Stimulated activated CD4-positive, alpha-beta T cell treated with anti-CD3 and anti-CD28 coated beads, TNF-alpha, amount 100 ng/mL, for 48 hours (primary cell): ENCODE measurements at regions not wholly inside any gene's neighbourhood (a gene's known extent, or its start where the extent isn't known, plus 50 kb on each side); places are given as distances from the start of the nearest gene placed in this dataset.

Experiments used
- DNase-seq, 3 donors: peaks; one replicate each; pipeline ENCODE4 v3.0.0-alpha.2; 2020; ENCODE audit warnings: low read depth in 3 of 3

DNA sequence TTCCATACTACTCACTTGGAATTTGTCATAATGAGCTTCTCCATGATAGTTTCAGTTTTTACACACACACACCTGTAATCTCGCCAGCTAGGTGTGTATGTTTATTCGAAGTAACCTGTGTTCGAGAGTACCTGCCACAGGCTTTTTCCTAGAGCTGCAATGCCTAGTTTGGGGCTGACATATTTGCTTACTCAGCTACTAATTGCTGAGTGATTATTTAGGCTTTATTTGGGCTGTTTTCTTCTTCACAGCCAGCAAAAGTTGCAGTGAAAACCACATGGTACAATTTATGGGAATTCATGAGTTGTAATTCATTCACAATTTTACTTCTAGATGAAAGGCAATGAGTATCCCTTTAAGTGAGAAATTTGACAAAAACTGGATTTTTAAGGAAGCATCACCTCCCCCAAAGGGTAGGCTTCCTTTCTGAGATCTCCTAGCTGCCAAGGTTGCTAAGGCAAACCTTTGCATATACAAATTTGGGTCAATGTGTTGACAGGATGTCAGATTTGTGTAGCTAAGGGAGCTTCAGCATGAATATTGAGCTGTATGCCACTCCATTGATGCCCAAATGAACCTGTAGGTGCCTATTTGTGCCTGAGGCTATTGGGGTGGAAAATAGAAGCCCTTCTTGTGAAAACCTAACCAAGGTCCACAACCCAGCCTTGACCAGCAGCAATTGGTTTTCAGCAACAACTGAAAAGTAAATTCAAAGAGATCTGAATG, 108.7 kb upstream of the OTX2 start:
- no peak for DNase-seq

DNA sequence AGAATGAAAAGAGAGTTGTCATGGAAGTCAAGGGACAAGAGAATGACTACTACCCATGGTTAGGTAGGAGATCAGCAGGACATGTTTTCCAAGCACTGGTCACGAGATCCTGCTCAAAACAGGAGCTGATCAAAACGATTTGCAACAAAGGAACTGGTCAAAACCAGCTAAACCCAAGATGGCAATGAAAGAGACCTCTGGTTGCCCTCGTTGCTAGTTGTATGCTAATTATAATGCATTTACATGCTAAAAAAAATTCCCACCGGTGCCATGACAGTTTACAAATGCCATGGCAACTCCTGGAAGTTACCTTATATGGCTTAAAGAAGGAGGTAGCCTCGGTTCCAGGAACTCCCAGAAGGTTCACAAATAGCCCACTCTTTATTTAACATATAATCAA, 95.0 kb upstream of the OTX2 start:
- DNase-seq: no peak

DNA sequence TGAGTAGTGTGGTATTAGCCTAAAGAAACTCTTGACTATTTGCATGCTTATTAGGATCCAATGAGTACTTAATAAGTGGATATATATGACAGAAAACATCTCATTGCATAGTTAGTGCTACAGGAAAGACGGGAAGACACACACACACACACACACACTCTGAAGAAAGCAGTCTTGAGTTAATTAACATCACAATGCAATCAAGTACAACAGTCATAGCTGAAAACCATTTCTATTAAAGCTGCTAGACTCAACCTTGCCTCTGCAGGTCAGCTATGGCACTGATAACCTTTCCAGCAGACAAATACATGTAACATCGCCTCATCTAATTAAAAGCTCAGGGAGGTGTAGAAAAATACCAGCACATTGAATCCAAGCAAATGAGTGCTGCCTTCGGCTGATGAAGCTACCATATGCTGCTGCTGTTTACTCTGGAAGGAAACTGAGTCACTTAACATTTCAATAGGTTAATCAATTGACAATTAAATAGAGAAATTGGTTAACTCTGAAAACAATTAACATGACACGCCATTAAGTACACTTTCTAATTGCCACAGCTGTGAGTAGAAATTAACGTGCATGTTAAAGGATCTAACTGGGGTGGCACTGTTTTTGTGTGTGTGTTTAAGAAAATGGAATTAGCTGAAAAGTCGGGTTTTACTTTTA, 93.2 kb upstream of the OTX2 start:
- no peak for DNase-seq

GRCh38 chr14:56902385-56902784, 92.1 kb upstream of the OTX2 start:
- DNase-seq: no peak

DNA sequence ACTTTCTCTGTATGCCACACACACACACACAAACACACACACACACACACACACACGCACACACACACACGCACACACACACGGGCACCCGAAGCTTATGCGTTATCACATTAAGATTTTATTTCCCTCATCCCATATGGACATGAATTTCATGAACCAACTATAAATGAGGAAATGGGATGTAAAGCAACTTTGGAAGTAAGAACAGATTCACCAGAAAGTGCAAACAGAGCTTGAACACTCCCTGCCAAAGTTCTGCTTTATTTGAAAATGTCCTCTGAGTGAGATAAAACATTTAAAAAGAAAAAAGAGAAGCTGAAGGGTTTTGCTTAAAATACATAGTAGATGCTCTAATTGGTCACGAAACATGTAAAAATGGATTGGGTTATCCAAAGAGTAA, 90.4 kb upstream of the OTX2 start:
- DNase-seq: no peak

- DNase-seq: no peak
Observed at GRCh38 chr14:56899829-56900228, 89.5 kb upstream of the OTX2 start.

- DNase-seq: no peak
Observed at GRCh38 chr14:56896922-56897321, 86.6 kb upstream of the OTX2 start.

DNA sequence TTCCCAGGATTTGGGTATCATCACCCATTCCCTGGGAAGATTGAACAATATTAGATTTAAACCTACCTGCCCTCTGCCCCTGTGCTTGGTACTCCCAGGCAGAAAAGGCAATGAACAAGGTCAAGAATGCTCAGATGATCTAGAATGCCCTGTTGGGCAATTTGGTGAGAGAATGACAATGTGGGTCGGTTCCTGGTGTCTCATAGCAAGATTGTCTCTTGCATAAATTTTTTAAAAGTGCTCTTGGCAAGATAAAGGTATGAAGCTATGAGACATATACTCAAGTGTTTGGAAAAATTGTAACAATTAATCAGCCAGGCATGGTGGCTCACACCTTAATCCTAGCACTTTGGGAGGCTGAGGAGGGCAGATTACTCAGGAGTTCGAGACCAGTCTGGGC, 86.0 kb upstream of the OTX2 start:
- DNase-seq: no peak

GRCh38 chr14:56895154-56895553, 84.9 kb upstream of the OTX2 start:
- DNase-seq: no peak

- DNase-seq: no peak
Observed at GRCh38 chr14:56894591-56894991, 84.3 kb upstream of the OTX2 start.

DNA sequence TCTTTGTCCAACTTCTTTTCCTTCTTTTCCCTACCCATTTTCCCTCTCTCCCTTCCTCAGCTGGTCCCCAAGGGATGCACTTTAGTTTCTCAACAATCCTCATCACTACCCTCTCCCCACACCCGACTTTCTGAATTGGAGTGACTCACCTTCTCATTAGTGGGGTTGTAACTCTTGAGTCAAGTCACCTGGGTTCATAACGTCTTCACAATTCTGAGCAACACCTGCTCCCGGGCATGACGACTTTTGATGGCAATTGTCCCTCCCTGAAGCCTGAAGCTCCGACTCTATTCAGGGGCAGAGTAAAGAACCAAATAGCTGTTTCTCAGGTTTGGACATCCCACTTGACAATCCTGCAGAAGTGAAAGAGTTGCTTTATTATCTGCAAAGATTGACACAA, 82.7 kb upstream of the OTX2 start:
- DNase-seq: no peak

GRCh38 chr14:56891226-56891625, 80.9 kb upstream of the OTX2 start:
- DNase-seq: no peak

GRCh38 chr14:56889705-56890104, 79.4 kb upstream of the OTX2 start:
- DNase-seq: no peak

- no peak for DNase-seq
Observed at GRCh38 chr14:56888274-56888673, 78.0 kb upstream of the OTX2 start.

- DNase-seq: no peak
Observed at GRCh38 chr14:56887216-56887615, 76.9 kb upstream of the OTX2 start.

DNA sequence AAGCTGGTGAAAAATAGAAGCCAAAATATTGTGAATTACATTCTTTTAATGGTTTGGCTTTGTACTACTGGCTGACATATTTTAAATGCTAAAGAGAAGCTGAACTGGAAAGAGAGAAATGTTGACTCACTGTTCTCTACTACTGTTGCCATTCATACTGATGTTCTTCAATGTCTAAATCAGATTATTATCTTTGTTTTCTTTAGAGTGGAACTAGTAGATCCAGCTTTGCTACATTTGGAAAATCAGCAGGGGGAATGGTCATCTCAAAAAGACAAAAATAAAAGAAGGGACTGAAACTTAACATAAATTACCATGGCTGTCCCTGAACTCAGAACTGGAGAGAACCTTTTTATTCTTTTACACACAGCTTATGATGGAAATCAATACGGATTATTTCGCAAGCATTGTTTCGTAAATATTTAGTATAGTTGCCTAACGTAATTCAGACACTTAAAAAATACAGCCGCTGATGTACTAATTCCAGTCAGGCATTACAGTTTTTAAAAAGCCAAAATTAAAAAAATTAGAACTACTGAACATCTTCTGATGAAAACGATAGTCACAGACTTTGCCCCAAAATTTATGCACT, 76.3 kb upstream of the OTX2 start:
- no peak for DNase-seq

GRCh38 chr14:56885825-56886224, 75.5 kb upstream of the OTX2 start:
- no peak for DNase-seq

DNA sequence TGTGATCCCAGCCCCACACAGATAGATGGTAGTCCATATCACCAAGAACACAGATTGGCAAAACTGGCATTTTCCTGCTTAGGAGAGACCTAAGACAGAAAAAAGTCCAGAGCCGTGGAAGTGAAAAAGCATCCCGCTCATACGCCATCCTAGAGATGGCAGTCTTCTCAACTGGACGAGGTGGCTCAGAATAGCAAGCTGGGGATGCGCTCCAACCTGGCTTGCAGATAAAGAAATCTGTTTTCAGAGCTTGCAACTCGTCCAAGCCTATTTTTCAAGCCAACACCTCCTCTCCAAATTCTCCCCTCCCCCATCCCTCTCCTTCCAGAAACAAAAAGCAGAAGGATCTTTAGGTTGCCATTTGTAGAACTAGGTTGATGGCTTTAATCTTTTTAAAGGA, 74.3 kb upstream of the OTX2 start:
- no peak for DNase-seq

DNA sequence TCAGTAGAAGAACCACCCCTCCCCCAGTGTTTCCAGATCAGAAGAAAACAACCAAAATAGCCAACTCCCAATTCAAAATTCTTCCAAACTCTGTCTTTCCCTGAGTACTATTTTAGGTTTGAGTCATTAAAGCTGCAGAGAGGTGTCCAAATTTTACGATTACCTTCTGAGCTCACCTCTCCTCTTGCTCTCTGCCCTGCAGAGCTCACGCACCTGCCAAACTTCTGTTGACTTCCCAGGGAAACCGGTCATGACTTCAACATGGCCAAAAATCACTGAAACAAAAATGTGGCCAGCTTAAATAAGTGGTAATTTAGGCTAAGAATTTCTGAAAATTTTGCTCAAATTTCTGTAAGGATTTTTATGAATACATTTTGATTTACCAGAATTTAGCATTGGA, 70.9 kb upstream of the OTX2 start:
- no peak for DNase-seq

DNA sequence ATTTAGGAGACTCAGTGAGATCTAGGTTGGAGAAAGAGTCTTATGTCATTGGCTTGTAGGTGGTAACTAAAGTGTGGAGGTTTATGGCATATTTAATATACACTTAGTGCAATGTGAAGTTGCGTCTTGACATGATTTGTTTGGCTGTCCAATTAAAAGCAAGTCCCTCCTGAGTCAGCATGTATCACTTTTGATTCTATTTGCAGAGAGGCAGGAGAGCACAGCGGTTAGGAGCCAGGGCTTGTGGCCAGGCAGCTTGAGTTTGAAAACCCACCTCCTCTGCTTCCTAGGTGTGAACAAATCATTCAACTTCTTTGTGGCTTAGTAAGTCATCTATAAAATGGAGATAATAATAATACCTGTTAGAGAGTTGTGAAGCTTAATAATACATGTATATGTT, 68.5 kb upstream of the OTX2 start:
- DNase-seq: no peak

DNA sequence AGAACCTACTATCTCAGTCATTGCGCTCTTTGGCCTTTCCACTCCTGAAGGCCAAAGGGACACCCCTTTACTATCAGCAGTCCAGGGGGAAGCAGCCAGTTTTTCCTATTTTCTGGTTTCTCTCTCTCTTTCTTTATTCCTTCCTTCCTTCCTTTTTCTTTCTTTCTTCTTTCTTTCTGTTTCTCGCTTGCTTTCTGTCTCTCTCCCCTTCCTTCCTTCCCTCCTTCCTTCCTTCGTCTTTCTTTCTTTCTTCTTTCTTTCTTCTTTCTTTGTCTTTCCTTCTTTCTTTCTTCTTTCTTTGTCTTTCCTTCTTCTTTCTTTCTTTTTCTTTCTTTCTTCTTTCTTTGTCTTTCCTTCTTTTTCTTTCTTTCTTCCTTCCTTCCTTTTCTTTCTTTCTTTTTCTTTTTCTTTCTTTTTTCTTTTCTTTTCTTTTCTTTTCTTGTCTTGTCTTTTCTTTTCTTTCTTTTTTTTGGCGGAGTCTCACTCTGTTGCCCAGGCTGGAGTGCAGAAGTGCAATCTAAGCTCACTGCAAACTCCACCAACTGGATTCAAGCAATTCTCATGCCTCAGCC, 64.9 kb upstream of the OTX2 start:
- DNase-seq: no peak

- no peak for DNase-seq
Observed at GRCh38 chr14:56874375-56874774, 64.1 kb upstream of the OTX2 start.

- DNase-seq: no peak
Observed at GRCh38 chr14:56870336-56870735, 60.1 kb upstream of the OTX2 start.
